HG02943 (cell line): ENCODE measurements at regions not wholly inside any gene's neighbourhood (a gene's known extent, or its start where the extent isn't known, plus 50 kb on each side); places are given as distances from the start of the nearest gene placed in this dataset.

Source experiments
- ATAC-seq: cut with Tn5 transposase; IDR thresholded peaks from one replicate; pipeline ENCODE4 v1.9.1; 2021; ENCODE audit warnings: mild to moderate bottlenecking, low read depth, moderate library complexity; ENCODE audit not compliant: unreplicated experiment

DNA sequence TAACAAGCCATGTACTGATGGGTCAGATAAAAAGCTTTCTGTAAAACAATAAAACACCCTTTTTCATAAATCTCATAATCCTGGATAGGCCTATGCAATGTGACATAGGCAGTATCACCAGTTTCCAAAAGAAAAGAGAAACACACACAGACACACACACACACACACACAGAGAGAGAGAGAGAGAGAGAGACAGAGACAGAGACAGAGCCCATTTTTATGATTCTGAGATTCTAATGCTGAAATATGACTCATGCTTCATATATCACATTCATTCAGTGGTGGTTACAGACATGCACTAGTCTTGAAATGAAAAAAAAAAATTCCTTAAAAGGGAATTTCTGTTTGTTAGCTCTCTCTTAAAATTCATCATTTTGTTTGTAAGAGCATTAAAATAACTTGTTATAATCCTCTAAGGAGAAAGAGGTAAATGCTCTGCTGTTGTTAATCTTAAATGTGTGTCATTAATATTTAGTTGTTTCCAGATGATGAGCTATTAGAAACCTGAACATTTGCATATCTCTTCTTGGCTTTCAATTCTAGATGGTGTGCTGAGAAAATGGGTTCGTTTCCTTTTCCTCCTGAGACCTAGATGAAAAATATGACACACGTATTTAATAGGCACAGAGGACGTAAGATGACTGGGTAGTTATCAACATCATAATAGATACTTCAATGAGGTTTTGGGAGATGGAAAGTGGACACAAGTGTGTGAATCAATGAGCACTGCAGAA, 1598.7 kb upstream of the ACVR2A start:
- no peak for ATAC-seq

DNA sequence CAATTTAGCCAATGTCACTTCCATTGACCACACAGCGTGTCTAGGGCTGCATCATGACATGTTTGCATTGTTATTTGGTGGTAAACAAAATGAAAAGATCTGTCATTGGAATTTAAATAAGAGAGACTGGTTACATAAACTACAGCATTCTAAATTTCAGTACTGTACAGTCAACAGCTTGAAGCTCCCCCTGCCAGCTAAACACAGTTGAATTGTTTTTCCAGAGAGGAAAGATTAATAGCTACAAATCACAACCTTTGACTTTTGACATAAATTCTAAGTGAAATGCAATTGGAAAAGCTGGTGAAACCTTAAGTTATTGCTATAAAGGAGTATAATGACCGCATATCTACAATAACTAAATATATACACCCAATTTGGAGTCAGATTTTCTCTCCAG, 1600.0 kb upstream of the ACVR2A start:
- ATAC-seq: no peak

DNA sequence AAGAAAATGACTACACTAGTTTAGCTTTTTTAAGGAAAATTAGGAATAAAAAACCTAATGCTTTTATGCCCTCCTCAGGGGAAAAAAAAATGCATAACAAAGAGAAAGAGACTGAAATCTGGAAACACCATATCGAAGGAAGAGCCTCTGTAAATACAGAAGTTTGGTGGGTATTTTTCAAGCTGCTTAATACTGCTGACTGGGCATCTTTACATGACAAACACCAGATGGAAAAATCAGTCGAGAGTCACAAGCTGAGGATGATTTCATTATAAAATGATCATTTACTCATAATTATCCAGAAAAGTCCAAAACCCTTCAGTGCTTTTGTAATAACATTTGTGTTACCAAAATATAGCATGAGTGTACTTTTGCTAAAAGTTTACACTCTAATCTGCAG, 1600.7 kb upstream of the ACVR2A start:
- ATAC-seq: no peak

DNA sequence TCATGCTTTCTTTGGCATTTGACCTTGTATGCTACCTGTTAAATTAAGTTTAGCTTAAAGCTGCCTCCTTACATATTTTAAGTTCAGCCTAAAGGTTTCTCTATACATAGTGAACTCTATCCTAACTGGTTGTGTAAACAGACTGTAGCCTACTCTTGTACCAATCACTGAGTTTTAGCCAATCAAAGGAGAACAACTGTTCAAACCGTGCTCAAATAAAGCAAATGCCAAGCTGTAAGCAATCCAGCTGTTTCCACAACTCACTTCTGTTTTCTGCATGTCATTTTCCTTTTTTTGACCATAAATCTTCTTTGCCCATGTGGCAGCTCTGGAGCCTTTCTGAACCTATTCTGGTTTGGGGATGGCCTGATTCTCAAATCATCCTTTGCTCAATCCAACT, 1603.8 kb upstream of the ACVR2A start:
- ATAC-seq: no peak

DNA sequence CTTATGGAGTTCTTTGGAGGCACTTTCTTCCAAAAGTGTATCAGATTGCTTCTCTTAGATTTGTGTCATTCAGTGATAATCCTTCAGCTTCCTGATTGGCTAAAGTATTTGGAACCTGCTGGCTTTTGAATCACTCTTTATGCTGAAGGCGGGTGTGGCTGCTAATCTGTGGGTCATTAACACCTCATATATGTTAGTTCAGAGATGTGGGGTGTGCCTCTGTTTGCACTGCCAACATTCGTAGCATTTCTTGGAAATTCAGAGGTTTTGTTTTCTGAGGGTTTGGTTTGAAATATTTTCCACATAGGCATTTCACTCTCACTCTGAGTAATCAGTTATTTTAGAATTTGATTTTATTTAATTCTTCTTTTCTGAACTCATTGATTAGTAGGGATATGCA, 1604.4 kb upstream of the ACVR2A start:
- ATAC-seq: no peak

DNA sequence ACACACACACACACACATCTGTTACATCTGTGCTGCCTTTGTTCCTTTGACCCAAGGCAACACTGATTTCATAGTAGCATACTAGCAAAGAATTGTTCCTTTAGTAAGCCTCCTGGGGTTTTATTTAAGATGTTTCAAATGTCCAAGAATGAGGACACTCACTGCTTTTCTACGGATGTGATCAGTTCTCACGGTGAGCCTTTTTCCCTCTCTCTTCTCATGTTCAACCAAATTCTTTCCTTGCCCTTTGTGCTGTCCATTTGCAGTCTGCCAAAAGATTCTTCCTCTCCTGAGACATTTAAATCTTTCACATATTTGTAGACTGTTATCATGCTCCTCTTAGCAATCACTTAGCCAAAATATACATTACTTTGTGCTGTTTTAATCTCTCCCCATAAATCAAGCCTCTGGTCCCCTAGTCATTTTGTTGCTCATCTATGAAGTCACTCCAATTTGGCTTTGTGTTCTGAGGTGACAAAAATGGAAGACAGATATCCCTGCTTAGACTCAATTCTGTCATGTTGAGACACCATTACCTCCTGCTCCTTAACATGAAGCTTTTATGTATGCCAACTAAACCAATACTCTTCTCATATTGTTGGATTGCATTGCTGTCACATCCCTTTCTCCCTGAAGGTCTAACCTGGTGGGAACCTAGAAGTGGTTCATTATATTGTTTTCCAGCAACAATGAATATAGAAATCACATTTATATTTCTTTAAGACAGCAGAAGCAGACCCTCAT, 1605.3 kb upstream of the ACVR2A start:
- ATAC-seq: no peak

DNA sequence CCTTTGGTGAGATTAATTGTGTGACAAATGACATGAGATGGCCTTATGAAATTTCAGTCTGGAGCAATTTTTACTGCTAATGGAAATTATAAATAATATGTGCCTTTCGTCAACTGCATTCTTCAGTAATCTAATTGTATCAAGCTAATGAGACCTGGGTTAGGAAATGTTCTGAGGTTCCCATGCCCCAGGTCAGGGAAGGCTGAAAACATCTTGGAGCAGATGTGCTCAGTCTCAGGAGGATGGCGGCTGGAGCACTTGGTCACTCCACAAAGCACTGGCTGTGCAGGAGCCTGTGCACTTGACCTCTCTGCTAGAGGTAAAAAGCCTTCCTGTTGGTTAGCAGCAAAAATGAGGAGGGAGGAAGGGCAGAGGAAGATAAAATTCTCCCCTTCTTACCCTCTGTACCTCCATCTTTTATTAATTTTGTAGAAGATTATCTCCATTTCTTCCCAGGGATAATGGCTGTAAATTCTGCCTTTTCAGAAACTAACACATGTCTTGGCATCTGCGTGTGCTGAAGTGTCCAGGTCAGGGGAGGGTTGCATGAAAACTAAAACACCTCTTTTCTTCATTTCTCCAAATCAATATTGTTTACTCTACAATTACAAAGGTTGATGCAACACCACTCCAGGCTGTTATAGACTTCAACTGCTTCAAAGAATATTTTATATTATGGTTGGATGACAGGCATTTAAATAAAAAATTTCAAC, 1606.4 kb upstream of the ACVR2A start:
- no peak for ATAC-seq

DNA sequence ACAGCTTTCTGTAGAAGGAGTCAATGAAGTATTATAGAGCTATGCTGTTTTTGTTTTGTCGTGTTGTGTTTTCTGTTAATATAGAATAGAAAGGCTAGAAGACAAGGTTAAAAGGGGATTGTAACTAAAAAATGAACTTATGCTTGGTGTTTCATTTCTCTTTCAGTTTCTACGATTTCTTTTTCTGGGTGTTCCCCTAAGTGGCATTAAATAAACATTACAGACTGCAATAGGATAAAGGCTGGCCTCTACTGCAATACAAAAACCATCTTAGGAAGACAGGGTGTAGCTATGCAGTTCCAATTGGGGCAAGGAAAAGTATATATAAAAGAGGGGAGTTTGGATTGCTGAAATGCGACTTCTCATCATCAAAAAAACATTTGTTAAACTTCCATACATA, 1609.7 kb upstream of the ACVR2A start:
- ATAC-seq: no peak

DNA sequence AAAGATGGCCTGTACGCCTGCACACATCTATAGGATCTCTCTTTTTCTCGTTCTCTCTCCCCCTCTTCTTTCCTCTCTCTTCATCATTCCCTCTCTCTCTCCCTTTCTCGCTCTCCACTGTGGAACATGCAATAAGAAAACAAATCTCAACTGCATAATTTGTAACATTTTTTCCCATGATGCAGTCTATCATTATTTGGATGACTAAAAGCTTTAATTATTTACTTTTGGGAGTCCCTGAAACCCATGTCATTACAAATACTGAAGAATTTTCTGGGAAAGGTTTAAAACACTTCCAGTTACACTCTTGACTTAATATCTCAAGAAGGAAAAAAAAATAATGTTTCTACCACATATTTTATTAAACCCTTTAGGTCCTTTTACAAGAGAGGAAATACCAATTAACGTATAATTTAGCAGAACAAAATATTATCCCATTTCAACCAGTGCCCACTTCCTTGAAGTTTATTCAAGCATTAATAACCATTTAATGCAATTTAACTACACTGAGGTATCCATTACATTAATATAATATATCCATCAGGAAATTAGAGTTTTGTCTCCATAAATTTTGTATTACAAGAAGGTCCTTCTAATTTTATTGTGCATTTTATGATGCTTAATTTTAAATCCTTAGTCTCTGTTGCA, 1615.2 kb upstream of the ACVR2A start:
- ATAC-seq: no peak

DNA sequence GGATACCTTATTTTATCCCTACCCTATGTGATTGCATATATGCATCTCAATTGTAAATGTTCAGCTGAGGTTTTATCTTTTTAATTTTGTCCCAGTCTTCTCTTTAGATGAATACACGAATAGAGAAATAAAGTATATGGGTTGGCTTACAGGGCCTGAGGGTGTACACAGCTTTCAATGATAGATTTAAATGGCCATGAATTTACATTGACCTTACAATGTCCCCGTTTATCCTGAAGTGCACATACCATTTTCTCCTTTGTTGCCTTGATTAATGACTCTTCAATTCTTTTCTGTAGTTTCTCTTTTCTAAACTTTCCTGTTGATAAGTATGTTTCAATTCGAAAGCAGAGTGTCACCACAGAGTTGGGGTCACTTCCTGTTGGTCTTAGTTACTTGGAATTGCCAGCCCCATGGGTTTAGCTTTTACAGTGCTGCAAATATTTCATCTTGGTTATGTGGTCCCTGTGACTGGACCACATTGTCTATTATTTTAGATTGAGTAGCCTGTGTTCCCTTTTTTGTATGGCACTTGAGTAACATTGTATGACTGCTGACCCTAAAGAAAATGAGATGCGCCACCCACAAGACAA, 1616.3 kb upstream of the ACVR2A start:
- peak; percentile 53 for ATAC-seq

DNA sequence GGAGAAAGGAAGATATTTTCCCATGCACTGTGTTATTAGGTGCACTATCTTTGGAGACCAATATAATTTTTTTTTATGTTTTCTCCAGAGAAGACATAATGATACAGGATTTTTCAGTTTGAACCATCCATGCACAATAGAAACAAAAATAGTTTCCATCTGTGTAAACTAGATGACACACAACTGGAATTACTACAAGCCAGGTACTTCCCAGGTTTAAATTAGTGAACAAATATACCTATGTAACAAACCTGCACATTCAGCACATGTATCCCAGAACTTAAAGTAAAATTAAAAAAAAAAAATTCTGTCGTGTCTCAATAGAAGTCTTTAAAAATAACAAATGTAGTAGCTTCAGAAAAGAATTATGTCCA, 1616.8 kb upstream of the ACVR2A start:
- no peak for ATAC-seq

DNA sequence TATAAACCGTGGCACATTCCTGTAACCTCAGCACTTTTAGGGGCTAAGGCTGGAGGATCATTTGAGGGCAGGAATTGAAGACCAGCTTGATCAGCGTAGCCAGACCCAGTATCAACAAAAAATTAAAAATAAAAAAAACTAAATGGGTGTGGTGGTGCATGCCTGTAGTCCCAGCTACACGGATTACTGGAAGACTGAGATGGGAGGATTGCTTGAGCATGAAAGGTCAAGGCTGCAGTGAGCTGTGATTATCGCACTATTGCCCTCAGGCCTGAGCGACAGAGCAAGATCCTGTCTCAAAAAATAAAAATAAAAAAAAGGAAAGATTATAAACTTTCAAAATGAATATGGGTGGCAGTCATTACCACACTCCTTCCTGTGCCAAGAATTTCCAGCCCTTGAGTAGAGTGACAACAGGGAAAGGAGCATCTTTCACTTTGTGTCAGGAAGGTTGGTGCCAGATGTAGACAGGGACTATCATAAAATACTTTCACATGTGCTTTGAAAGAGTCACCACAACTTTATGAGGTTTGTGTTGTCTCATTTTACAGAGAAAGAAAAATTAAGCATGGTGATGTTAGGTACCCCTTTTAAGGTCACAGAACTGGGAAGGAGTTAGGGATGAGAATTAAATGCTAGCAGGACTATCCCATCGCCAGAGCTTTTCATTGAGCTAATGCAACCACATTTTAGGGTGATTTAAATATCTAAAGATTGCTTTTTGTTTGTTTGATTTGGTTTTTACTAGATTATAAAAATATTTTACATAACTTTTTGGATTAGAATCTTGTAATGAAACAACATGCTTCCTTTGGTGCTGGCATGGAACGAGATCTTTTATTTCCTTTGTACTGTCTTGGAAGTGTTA, 1617.4 kb upstream of the ACVR2A start:
- no peak for ATAC-seq

DNA sequence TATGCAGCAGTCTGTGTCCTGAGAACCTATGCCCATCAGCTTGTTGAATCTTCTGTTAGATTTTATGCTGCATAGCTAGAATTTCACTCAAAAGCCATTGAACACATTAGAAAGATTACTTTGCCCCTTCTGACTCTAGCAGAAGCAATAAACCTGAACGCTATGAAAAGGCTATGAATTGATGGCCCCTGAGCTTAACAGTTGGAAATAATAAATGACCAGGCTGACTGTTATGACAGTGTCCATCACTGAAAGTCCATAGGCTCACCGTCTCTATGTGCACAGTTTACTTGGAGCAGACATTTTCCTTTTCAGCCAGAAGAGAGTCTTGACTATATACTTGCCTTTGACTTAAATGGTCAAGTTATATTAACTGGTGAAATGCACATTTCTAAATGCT, 1618.8 kb upstream of the ACVR2A start:
- no peak for ATAC-seq

DNA sequence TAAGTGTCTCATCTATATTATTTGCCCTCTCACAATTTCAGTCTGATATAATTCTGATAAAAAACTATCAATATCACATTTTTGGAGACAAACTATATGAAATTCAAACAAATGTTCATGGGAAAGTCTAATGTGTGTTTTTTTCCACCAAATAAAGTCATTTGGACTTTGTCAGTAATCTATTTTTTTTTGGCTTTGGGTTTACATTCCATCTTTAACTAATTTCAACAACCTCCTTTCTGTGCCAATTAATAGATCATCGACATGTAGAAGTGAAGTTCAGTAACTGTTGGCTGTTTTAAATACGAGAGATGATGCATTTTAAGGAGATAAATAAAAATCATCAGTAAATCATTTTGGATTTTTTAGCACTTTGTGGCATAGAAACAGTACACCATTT, 1623.0 kb upstream of the ACVR2A start:
- no peak for ATAC-seq

DNA sequence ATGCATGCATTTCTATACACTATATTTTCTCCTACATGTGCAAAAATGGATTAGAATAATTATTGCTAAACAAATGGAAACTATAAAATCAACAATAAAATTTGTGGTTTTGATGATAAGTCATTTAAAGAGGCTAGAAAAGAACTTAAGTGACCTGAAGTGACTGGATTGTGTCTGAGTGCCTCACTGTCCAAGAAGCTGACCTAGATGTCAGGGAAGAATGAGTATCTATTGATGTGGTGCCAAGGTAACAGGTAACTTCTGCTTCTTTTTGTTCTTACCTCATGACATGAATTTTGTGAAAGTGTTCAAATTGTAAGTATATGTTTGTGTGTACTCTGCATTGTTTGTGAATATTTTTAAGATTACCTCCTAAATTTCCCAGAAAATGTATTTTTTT, 1623.9 kb upstream of the ACVR2A start:
- ATAC-seq: no peak

DNA sequence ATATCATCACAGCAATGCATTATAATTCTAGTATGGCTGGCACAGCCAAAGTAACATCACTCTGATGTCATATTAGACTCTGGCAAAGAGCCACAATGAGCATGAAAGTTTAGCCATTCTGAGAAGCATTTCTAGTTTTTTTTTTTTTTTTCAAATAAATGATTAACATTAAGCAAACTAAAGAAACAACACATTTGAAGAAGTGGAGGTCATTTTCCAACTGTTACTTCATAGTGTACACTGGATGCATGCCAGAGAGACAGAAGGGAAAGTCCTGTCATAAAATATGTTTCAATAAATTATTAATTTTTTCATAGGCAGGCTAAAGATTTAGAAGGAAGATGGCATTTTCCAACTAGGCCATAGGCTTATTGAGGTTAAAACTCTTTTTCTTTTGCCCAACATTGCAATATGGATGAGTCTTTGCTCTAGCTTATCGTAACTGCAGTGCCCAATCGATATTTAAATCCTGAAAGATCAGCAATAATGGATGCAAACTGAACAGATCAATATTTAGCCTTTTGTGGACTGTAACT, 1630.4 kb upstream of the ACVR2A start:
- no peak for ATAC-seq

DNA sequence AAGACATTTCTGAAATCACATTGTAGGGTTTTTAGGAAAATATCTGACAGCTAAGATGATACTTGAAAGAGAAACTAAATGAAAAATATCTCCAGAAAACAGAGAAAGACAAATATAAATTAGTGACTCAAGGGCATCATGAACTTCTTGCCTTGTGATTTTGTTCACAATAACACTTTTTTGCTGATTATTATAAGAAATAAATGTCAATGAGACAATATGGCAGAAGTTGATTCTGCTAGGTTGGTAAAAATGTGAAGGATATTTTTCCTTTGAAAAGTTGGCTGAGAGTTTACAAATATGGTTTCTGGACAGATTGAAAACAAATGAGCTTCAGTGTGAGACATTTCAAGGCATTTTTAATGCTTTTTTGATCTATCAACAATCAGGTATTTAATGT, 1631.2 kb upstream of the ACVR2A start:
- ATAC-seq: no peak

DNA sequence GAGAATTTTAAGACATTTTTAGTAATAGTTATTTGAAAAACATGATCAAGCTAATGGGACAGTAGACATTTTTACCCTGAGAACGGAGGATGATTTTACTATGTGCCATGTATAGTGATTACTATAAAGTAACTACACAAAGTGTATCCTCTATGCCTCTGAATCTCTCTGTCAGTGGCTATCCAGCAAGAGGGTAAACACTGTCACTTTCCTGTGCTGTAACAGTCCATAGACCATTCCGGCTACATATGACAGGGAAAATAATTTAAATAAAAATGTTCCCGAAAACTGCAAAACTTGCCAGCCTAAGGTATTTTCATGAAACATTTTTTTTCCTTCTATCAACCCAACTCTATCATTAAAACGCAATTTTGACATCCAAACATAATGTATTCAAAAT, 1632.2 kb upstream of the ACVR2A start:
- ATAC-seq: no peak

DNA sequence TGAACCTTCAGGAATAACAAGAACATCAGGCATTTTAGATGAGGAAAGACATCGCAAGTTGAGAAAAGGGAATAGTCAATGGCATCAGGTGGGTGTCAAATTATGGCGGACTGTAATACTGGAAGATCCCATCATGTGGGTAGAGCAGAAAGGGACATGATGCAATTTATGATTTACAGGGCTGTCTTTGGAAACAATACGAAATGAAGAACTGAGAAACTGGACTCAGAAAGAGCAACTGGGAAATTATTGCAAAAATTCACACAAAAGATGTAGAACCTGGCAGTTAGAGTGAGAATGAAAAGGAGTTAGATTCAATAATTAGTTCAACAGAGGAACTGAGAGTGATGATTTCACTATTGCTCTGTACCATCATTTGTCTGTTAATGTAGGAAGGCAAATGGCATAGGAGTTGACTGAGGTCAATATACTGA, 1635.0 kb upstream of the ACVR2A start:
- ATAC-seq: no peak

DNA sequence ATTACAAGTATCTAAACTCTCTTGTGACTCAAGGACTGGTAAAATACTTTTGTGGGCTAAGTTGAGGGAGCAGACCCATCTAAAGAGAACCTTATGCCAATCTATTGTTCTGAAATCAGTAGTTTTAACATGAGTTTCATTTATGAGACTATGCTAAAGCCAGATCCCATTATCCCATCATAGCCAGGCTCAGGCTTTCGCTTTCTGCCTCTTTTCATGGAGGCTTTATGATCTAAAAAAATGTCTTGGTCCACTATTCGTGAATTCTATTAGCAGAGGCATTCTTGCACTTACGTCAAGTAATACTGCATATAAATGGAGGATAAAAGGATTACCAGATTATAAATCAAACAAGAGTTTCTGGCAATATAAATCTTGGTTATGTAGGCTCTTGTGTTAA, 1636.9 kb upstream of the ACVR2A start:
- no peak for ATAC-seq
